OCI-LY7 (cell line): ENCODE measurements at regions not wholly inside any gene's neighbourhood (a gene's known extent, or its start where the extent isn't known, plus 50 kb on each side); places are given as distances from the start of the nearest gene placed in this dataset.

Experiments
- CTCF ChIP-seq: fragments of 200-600 bp; sonication (generic); conservative IDR thresholded peaks from 2 replicates; pipeline ENCODE4 v1.5.1; 2014; ENCODE audit warnings: mild to moderate bottlenecking, antibody characterized with exemption, low read length, moderate library complexity, mixed read lengths
- EZH2phosphoT487 ChIP-seq: fragments of 200-600 bp; sonication (generic); IDR thresholded peaks from 2 replicates; pipeline ENCODE4 v1.6.1; 2018; ENCODE audit warnings: low read depth, borderline replicate concordance, mild to moderate bottlenecking, mixed run types, antibody characterized with exemption, low read length, moderate library complexity, mixed read lengths

GRCh38 chr18:25883091-25883490 is 207.3 kb downstream of the SS18 start:
- no peak for TF ChIP-seq CTCF
- TF ChIP-seq EZH2phosphoT487, result no peak
